H1 (cell line): ENCODE measurements at regions not wholly inside any gene's neighbourhood (a gene's known extent, or its start where the extent isn't known, plus 50 kb on each side); places are given as distances from the start of the nearest gene placed in this dataset.

Source experiments
- GABPA ChIP-seq: IDR thresholded peaks from 2 replicates; pipeline ENCODE4 v1.6.1; 2011; ENCODE audit warnings: mild to moderate bottlenecking, low read length, moderate library complexity, borderline replicate concordance; ENCODE audit not compliant: insufficient read depth
- PHF8 ChIP-seq: fragments of 200-600 bp; sonication (generic); conservative IDR thresholded peaks from 2 replicates; pipeline ENCODE4 v1.7.1; 2012; ENCODE audit warnings: low read depth, mild to moderate bottlenecking, inconsistent platforms, low read length, moderate library complexity
- TEAD4 ChIP-seq: IDR thresholded peaks from 2 replicates; pipeline ENCODE4 v1.6.1; 2012; ENCODE audit warnings: low read depth, low read length, inconsistent platforms, mixed read lengths
- TF ChIP-seq, protein P1 (sequence below), 3 experiments: IDR thresholded peaks; 1 replicate in 2 of 3; 2 replicates in 1 of 3; pipeline versions ENCODE4 v1.5.1 to v1.6.1; 2011; ENCODE audit warnings: low read length in 3 of 3, mild to moderate bottlenecking in 3 of 3, inconsistent platforms in 2 of 3, low read depth in 1 of 3, moderate library complexity in 1 of 3; ENCODE audit not compliant: insufficient read depth in 1 of 3; ENCODE audit errors: control extremely low read depth in 1 of 3
- TF ChIP-seq, protein P2 (sequence below): IDR thresholded peaks from 2 replicates; pipeline ENCODE4 v1.6.1; 2011; ENCODE audit warnings: low read length, improper control_type of control experiment

DNA sequence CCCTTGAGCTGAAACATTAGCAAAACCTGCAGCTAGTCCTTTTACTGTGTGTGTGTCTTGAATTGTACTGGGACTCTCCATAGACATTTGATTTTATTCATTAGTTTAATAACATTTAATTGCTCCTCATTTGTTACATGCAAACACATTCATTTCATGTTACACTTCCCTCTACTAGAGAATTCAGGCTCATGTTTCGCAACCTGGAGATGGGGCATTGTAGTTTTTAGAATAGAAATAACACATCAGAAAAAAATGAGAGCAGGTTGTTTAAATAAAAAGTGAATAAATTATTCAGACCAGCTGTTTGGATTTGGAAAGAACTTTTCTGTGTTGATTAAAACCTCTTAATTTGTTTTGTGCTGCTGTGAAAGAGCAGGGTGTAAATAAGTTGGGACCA is 243.9 kb downstream of the ETV1 start:
- TF ChIP-seq, protein P1, sequence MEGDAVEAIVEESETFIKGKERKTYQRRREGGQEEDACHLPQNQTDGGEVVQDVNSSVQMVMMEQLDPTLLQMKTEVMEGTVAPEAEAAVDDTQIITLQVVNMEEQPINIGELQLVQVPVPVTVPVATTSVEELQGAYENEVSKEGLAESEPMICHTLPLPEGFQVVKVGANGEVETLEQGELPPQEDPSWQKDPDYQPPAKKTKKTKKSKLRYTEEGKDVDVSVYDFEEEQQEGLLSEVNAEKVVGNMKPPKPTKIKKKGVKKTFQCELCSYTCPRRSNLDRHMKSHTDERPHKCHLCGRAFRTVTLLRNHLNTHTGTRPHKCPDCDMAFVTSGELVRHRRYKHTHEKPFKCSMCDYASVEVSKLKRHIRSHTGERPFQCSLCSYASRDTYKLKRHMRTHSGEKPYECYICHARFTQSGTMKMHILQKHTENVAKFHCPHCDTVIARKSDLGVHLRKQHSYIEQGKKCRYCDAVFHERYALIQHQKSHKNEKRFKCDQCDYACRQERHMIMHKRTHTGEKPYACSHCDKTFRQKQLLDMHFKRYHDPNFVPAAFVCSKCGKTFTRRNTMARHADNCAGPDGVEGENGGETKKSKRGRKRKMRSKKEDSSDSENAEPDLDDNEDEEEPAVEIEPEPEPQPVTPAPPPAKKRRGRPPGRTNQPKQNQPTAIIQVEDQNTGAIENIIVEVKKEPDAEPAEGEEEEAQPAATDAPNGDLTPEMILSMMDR (IDR thresholded peaks at IDR 0.05; ENCODE audit: control extremely low read depth in 1 of 3, insufficient read depth in 1 of 3, low read depth in 1 of 3, low read length in 3 of 3): no peak
- TF ChIP-seq TEAD4: no peak
- no peak for TF ChIP-seq PHF8
- no peak for TF ChIP-seq GABPA
- TF ChIP-seq, protein P2, sequence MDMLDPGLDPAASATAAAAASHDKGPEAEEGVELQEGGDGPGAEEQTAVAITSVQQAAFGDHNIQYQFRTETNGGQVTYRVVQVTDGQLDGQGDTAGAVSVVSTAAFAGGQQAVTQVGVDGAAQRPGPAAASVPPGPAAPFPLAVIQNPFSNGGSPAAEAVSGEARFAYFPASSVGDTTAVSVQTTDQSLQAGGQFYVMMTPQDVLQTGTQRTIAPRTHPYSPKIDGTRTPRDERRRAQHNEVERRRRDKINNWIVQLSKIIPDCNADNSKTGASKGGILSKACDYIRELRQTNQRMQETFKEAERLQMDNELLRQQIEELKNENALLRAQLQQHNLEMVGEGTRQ: no peak
